Body of pancreas (tissue), 4 donors: ENCODE measurements at regions not wholly inside any gene's neighbourhood (a gene's known extent, or its start where the extent isn't known, plus 50 kb on each side); places are given as distances from the start of the nearest gene placed in this dataset.

Source experiments
- ATAC-seq: fragments of 150-250 bp; one replicate; pipeline ENCODE4 v1.9.1; 2016
- DNase-seq, 4 donors: peaks; one replicate each; pipeline ENCODE4 v3.0.0-alpha.2; 2019
- H3K27ac ChIP-seq, 4 donors: fragments of 200-600 bp; sonication (generic); 1 replicate in 3 of 4; 2 replicates in 1 of 4; pipeline versions ENCODE4 v1.5.1 to v1.6.1; 2016 to 2019; ENCODE audit warnings: mild to moderate bottlenecking in 1 of 4, mixed read lengths in 1 of 4, moderate library complexity in 1 of 4
- H3K27me3 ChIP-seq, 2 donors: fragments of 200-600 bp; sonication (generic); one replicate each; pipeline ENCODE4 v1.6.0; 2016; ENCODE audit warnings: mild to moderate bottlenecking in 1 of 2
- H3K36me3 ChIP-seq, 2 donors: fragments of 200-600 bp; sonication (generic); replicated peaks in 1 of 2; 2 replicates each; pipeline ENCODE4 v1.5.1; 2016; ENCODE audit warnings: low read depth in 2 of 2; ENCODE audit not compliant: insufficient read depth in 1 of 2
- H3K4me1 ChIP-seq: fragments of 200-600 bp; sonication (generic); one replicate; pipeline ENCODE4 v1.6.0; 2016
- H3K4me3 ChIP-seq, 2 donors: fragments of 200-600 bp; sonication (generic); 1 replicate in 1 of 2; 2 replicates in 1 of 2; pipeline ENCODE4 v1.5.1; 2016 to 2019
- H3K9me3 ChIP-seq, 3 donors: fragments of 200-600 bp; sonication (generic); 1 replicate in 2 of 3; 2 replicates in 1 of 3; pipeline ENCODE4 v1.5.1; 2016
- CTCF ChIP-seq, 7 experiments: fragments of 450-650 bp in 4 of 7; fragments of 200-600 bp in 3 of 7; sonication (generic) in 3 of 7; IDR thresholded peaks; one replicate each; pipeline ENCODE4 v1.5.1; 2016 to 2019; ENCODE audit warnings: antibody characterized with exemption in 7 of 7
- POLR2A ChIP-seq, 3 donors: fragments of 450-650 bp; IDR thresholded peaks; one replicate each; pipeline ENCODE4 v1.6.1; 2016; ENCODE audit warnings: antibody characterized with exemption in 3 of 3, mild to moderate bottlenecking in 2 of 3
- WGBS, 2 donors: methylation state at CpG; one replicate each; pipeline ENCODE4 v1.1.5; 2017; 5-methylcytosine and 5-hydroxymethylcytosine counted together
- intact Hi-C: fragments of 100-400 bp; cut with DNase I; formaldehyde crosslinking; loops from one replicate; pipeline ENCODE4 v1.15.1; 2023

GRCh38 chr4:123936621-123937043 lies 540.0 kb downstream of the SPRY1 start:
- intact Hi-C loops: no loop called here
- H3K36me3 ChIP-seq: no peaks in the 10 kb centered on the region
- peak; percentile 40 for ATAC-seq
- TF ChIP-seq POLR2A (IDR thresholded peaks at IDR 0.05): no peak
- TF ChIP-seq CTCF (IDR thresholded peaks at IDR 0.05): no peak
- WGBS, 2 donors: 12 to 14% methylated on average over 2 of the region's 2 CpGs
- H3K27me3 ChIP-seq: no peaks in the 10 kb centered on the region
- DNase-seq: no peak
- no peaks in the 10 kb centered on the region for H3K4me1 ChIP-seq
- no peaks in the 10 kb centered on the region for H3K9me3 ChIP-seq
- H3K27ac ChIP-seq: no peak overlapping the region
- H3K4me3 ChIP-seq: no peak overlapping the region

GRCh38 chr4:123937581-123937980 lies 541.0 kb downstream of the SPRY1 start:
- Histone ChIP-seq H3K4me1 (no peaks in the 10 kb centered on the region), H3K36me3 (no peaks in the 10 kb centered on the region), H3K27me3 (no peaks in the 10 kb centered on the region), H3K4me3 (no peak overlapping the region), H3K9me3 (no peaks in the 10 kb centered on the region), H3K27ac (no peak overlapping the region)
- no peak for DNase-seq
- WGBS, 2 donors: 84 to 89% methylated on average over 4 of the region's 4 CpGs
- TF ChIP-seq POLR2A (IDR thresholded peaks at IDR 0.05): no peak
- no peak for TF ChIP-seq CTCF (IDR thresholded peaks at IDR 0.05)
- no peak for ATAC-seq
- intact Hi-C loops: no loop called here

GRCh38 chr4:123939621-123940020 lies 543.0 kb downstream of the SPRY1 start:
- DNase-seq: no peak
- Histone ChIP-seq H3K9me3 (no peaks in the 10 kb centered on the region), H3K4me3 (no peak overlapping the region), H3K36me3 (no peaks in the 10 kb centered on the region), H3K27me3 (no peaks in the 10 kb centered on the region), H3K27ac (no peak overlapping the region), H3K4me1 (no peaks in the 10 kb centered on the region)
- WGBS, 2 donors: 83 to 86% methylated on average over 1 of the region's 1 CpG
- intact Hi-C loops: no loop called here
- no peak for ATAC-seq
- TF ChIP-seq POLR2A (IDR thresholded peaks at IDR 0.05): no peak
- no peak for TF ChIP-seq CTCF (IDR thresholded peaks at IDR 0.05)

- Histone ChIP-seq H3K36me3 (no peaks in the 10 kb centered on the region), H3K27me3 (no peaks in the 10 kb centered on the region), H3K4me1 (no peaks in the 10 kb centered on the region), H3K27ac (no peak overlapping the region), H3K9me3 (no peaks in the 10 kb centered on the region), H3K4me3 (no peak overlapping the region)
- 46 to 54% methylated on average over 2 of the region's 2 CpGs for WGBS, 2 donors
- intact Hi-C loops: no loop called here
- no peak for ATAC-seq
- TF ChIP-seq CTCF (IDR thresholded peaks at IDR 0.05) (no peak), POLR2A (IDR thresholded peaks at IDR 0.05) (no peak)
- no peak for DNase-seq
Measured at GRCh38 chr4:123940604-123941003, 544.0 kb downstream of the SPRY1 start.

GRCh38 chr4:123941306-123941705 lies 544.7 kb downstream of the SPRY1 start:
- TF ChIP-seq POLR2A (IDR thresholded peaks at IDR 0.05): no peak
- TF ChIP-seq CTCF (IDR thresholded peaks at IDR 0.05): no peak
- WGBS, 2 donors: 35 to 61% methylated on average over 1 of the region's 1 CpG

More at GRCh38 chr4:123941306-123941705, 544.7 kb downstream of the SPRY1 start:
- Histone ChIP-seq H3K27me3 (no peaks in the 10 kb centered on the region), H3K27ac (no peak overlapping the region), H3K4me3 (no peak overlapping the region), H3K36me3 (no peaks in the 10 kb centered on the region), H3K4me1 (no peaks in the 10 kb centered on the region), H3K9me3 (no peaks in the 10 kb centered on the region)
- intact Hi-C loops: no loop called here
- no peak for ATAC-seq
- no peak for DNase-seq
